Ishikawa (cell line): ENCODE measurements at regions not wholly inside any gene's neighbourhood (a gene's known extent, or its start where the extent isn't known, plus 50 kb on each side); places are given as distances from the start of the nearest gene placed in this dataset.

ENCODE experiments used
- CEBPB ChIP-seq: IDR thresholded peaks from 2 replicates; pipeline ENCODE4 v1.6.1; 2012
- CREB1 ChIP-seq: IDR thresholded peaks from 2 replicates; pipeline ENCODE4 v1.6.1; 2012; ENCODE audit warnings: low read depth
- EGR1 ChIP-seq: IDR thresholded peaks from 2 replicates; pipeline ENCODE4 v1.6.1; 2012
- EP300 ChIP-seq: IDR thresholded peaks from 2 replicates; pipeline ENCODE4 v1.6.1; 2012; ENCODE audit warnings: borderline replicate concordance
- FOXM1 ChIP-seq: IDR thresholded peaks from 2 replicates; pipeline ENCODE4 v1.6.1; 2012; ENCODE audit warnings: low read depth, borderline replicate concordance
- MAX ChIP-seq: IDR thresholded peaks from 2 replicates; pipeline ENCODE4 v1.6.1; 2012
- NFIC ChIP-seq: IDR thresholded peaks from 2 replicates; pipeline ENCODE4 v1.6.1; 2012
- RAD21 ChIP-seq: IDR thresholded peaks from 2 replicates; pipeline ENCODE4 v1.6.1; 2012; ENCODE audit warnings: low read depth
- REST ChIP-seq: IDR thresholded peaks from 2 replicates; pipeline ENCODE4 v1.6.1; 2012; ENCODE audit warnings: low read depth, mild to moderate bottlenecking
- TAF1 ChIP-seq: IDR thresholded peaks from 2 replicates; pipeline ENCODE4 v1.6.1; 2012; ENCODE audit warnings: low read depth, mild to moderate bottlenecking
- TCF12 ChIP-seq: IDR thresholded peaks from 2 replicates; pipeline ENCODE4 v1.6.1; 2012; ENCODE audit warnings: low read depth
- TEAD4 ChIP-seq: IDR thresholded peaks from 2 replicates; pipeline ENCODE4 v1.6.1; 2012
- YY1 ChIP-seq: IDR thresholded peaks from 2 replicates; pipeline ENCODE4 v1.6.1; 2012; ENCODE audit warnings: low read depth
- TF ChIP-seq, protein P1 (sequence below): IDR thresholded peaks from 2 replicates; pipeline ENCODE4 v1.6.1; 2012

- TF ChIP-seq REST (no peak), NFIC (no peak), EP300 (no peak), MAX (no peak), RAD21 (no peak), CEBPB (no peak), TAF1 (no peak), TEAD4 (no peak), CREB1 (no peak), EGR1 (no peak), FOXM1 (no peak), YY1 (no peak), TCF12 (no peak)
- TF ChIP-seq, protein P1, sequence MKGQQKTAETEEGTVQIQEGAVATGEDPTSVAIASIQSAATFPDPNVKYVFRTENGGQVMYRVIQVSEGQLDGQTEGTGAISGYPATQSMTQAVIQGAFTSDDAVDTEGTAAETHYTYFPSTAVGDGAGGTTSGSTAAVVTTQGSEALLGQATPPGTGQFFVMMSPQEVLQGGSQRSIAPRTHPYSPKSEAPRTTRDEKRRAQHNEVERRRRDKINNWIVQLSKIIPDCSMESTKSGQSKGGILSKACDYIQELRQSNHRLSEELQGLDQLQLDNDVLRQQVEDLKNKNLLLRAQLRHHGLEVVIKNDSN, result no peak
These were observed 241.8 kb upstream of the BMP2 start for GRCh38 chr20:6525447-6526303.
